OCI-LY3 (cell line): ENCODE measurements at regions not wholly inside any gene's neighbourhood (a gene's known extent, or its start where the extent isn't known, plus 50 kb on each side); places are given as distances from the start of the nearest gene placed in this dataset.
"Not testable (repeated sequence)": the region's sequence is repeated elsewhere in the genome, so short reads cannot be mapped to it uniquely, and the experiment has no call there.

ENCODE experiments used
- CTCF ChIP-seq: fragments of 200-600, 300-600 bp; sonication (generic); IDR thresholded peaks from 2 replicates; pipeline ENCODE4 v1.5.1; 2014; ENCODE audit warnings: antibody characterized with exemption, low read length, low read depth
- EZH2phosphoT487 ChIP-seq: fragments of 200-600 bp; shearing (Covaris generic); IDR thresholded peaks from 2 replicates; pipeline ENCODE4 v1.6.1; 2018; ENCODE audit warnings: antibody characterized with exemption, mixed run types, low read depth

GRCh38 chr6:49304393-49304792, 158.7 kb downstream of the MMUT start:
- not testable (repeated sequence) for TF ChIP-seq CTCF, EZH2phosphoT487
